ENCODE measurements at regions not wholly inside any gene's neighbourhood (a gene's known extent, or its start where the extent isn't known, plus 50 kb on each side); places are given as distances from the start of the nearest gene placed in this dataset.

GRCh38 chr10:81027706-81028105, 490.0 kb downstream of the SH2D4B start:
- DNase-seq = peak; percentile 20

GRCh38 chr10:81031774-81032173, 494.1 kb downstream of the SH2D4B start:
- no peak for DNase-seq

- DNase-seq = peak; percentile 21
Observed at GRCh38 chr10:81034383-81034782, 496.7 kb downstream of the SH2D4B start.

GRCh38 chr10:81036257-81036656, 498.6 kb downstream of the SH2D4B start:
- no peak for DNase-seq

- DNase-seq = no peak
Observed at GRCh38 chr10:81040031-81040430, 502.3 kb downstream of the SH2D4B start.

- DNase-seq = no peak
Observed at GRCh38 chr10:81040940-81041339, 503.2 kb downstream of the SH2D4B start.

GRCh38 chr10:81042647-81043046, 504.9 kb downstream of the SH2D4B start:
- DNase-seq = no peak

- no peak for DNase-seq
Observed at GRCh38 chr10:81065474-81065873, 527.8 kb downstream of the SH2D4B start.

GRCh38 chr10:81068460-81068859, 530.8 kb downstream of the SH2D4B start:
- DNase-seq = no peak

- DNase-seq = no peak
Observed at GRCh38 chr10:81071087-81071796, 533.5 kb downstream of the SH2D4B start.

- DNase-seq = no peak
Observed at GRCh38 chr10:81073155-81073554, 535.5 kb downstream of the SH2D4B start.

- peak; percentile 1 for DNase-seq
Observed at GRCh38 chr10:81081887-81082620, 544.4 kb downstream of the SH2D4B start.

GRCh38 chr10:81082621-81083376, 545.1 kb downstream of the SH2D4B start:
- no peak for DNase-seq

- no peak for DNase-seq
Observed at GRCh38 chr10:81093056-81093455, 555.4 kb downstream of the SH2D4B start.

- DNase-seq = no peak
Observed at GRCh38 chr10:81095238-81095637, 557.5 kb downstream of the SH2D4B start.

GRCh38 chr10:81096558-81096957, 558.9 kb downstream of the SH2D4B start:
- DNase-seq = no peak

GRCh38 chr10:81101062-81101461, 563.4 kb downstream of the SH2D4B start:
- no peak for DNase-seq

GRCh38 chr10:81104494-81104893, 566.8 kb downstream of the SH2D4B start:
- no peak for DNase-seq

GRCh38 chr10:81108516-81109199, 571.0 kb downstream of the SH2D4B start:
- DNase-seq = no peak

- DNase-seq = no peak
Observed at GRCh38 chr10:81109200-81109752, 571.6 kb downstream of the SH2D4B start.

- DNase-seq = peak; percentile 52
Observed at GRCh38 chr10:81116201-81116600, 578.5 kb downstream of the SH2D4B start.

- DNase-seq = no peak
Observed at GRCh38 chr10:81116990-81117389, 579.3 kb downstream of the SH2D4B start.

Measured in fibroblast of skin of abdomen (primary cell).